HG03378 (cell line): ENCODE measurements at regions not wholly inside any gene's neighbourhood (a gene's known extent, or its start where the extent isn't known, plus 50 kb on each side); places are given as distances from the start of the nearest gene placed in this dataset.

Source experiments
- ATAC-seq: cut with Tn5 transposase; IDR thresholded peaks from one replicate; pipeline ENCODE4 v1.9.1; 2021; ENCODE audit warnings: mild to moderate bottlenecking, moderate library complexity; ENCODE audit not compliant: unreplicated experiment

- no peak for ATAC-seq
Observed at GRCh38 chr5:74272831-74273451, 367.6 kb downstream of the ENC1 start.

GRCh38 chr5:74272024-74272775, 368.3 kb downstream of the ENC1 start:
- ATAC-seq = no peak

GRCh38 chr5:74268297-74268696, 372.2 kb downstream of the ENC1 start:
- ATAC-seq = no peak

GRCh38 chr5:74266836-74267235, 373.7 kb downstream of the ENC1 start:
- no peak for ATAC-seq

GRCh38 chr5:74266132-74266531, 374.4 kb downstream of the ENC1 start:
- ATAC-seq = no peak

GRCh38 chr5:74262544-74263207, 377.9 kb downstream of the ENC1 start:
- no peak for ATAC-seq

- no peak for ATAC-seq
Observed at GRCh38 chr5:74261866-74262265, 378.7 kb downstream of the ENC1 start.

- no peak for ATAC-seq
Observed at GRCh38 chr5:74261421-74261820, 379.1 kb downstream of the ENC1 start.

GRCh38 chr5:74259572-74259971, 381.0 kb downstream of the ENC1 start:
- ATAC-seq = no peak

GRCh38 chr5:74258314-74258665, 382.2 kb downstream of the ENC1 start:
- no peak for ATAC-seq

- no peak for ATAC-seq
Observed at GRCh38 chr5:74257645-74258313, 382.7 kb downstream of the ENC1 start.

- no peak for ATAC-seq
Observed at GRCh38 chr5:74257060-74257527, 383.4 kb downstream of the ENC1 start.

- no peak for ATAC-seq
Observed at GRCh38 chr5:74255692-74256392, 384.7 kb downstream of the ENC1 start.

GRCh38 chr5:74254257-74254656, 386.3 kb downstream of the ENC1 start:
- no peak for ATAC-seq

- ATAC-seq = no peak
Observed at GRCh38 chr5:74252044-74252443, 388.5 kb downstream of the ENC1 start.

GRCh38 chr5:74251141-74252035, 389.1 kb downstream of the ENC1 start:
- ATAC-seq = no peak

GRCh38 chr5:74250304-74251102, 390.0 kb downstream of the ENC1 start:
- no peak for ATAC-seq

- no peak for ATAC-seq
Observed at GRCh38 chr5:74248576-74248975, 392.0 kb downstream of the ENC1 start.

- no peak for ATAC-seq
Observed at GRCh38 chr5:74244406-74244805, 396.1 kb downstream of the ENC1 start.
